ENCODE measurements at regions not wholly inside any gene's neighbourhood (a gene's known extent, or its start where the extent isn't known, plus 50 kb on each side); places are given as distances from the start of the nearest gene placed in this dataset.
"Not testable (repeated sequence)": the region's sequence is repeated elsewhere in the genome, so short reads cannot be mapped to it uniquely, and the experiment has no call there.

DNA sequence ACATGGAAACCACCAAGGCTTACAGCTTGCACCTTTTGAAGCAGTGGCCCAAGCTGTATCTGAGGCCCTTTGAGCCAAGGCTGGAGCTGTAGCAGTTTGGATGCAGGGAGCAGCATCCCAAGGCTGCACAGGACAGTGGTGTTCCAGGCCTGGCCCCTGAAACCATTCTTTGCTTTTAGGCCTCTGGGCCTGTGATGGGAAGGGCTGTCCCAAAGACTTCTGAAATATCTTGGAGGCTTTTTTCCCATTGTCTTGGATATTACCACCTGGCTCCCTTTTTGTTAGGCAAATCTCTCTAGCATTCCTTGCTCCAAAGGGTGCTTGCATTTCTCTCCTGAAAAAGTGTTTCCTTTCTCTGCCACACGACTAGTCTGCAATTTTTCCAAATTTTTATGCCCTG, 302.8 kb upstream of the MDFIC2 start:
- intact Hi-C loops (cut with micrococcal nuclease; ENCODE audit: unreplicated experiment) = no loop called here
- no peaks in the 10 kb centered on the region for H3K4me1 ChIP-seq (ENCODE audit: insufficient read depth, low read length, poor library complexity, severe bottlenecking)

DNA sequence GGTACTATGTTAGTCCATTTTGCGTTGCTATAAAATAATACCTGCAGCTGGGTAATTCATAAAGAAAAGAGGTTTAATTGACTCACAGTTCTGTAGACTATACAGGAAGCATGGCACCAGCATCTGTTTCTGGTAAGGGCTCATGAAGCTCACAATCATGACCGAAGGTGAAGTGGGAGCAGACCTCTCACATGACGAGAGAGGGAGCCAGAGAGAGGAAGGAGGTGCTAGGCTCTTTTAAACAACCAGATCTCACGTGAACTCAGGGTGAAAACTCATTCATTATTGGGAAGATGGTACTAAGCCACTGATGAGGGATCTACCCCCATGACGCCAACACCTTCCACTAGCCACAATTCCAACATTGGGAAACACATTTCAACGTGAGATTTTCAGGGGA, 301.7 kb upstream of the MDFIC2 start:
- intact Hi-C loops (cut with micrococcal nuclease; ENCODE audit: unreplicated experiment) = no loop called here
- Histone ChIP-seq H4K20me1 (ENCODE audit: insufficient read depth, low read length) (no peaks in the 10 kb centered on the region), H2AFZ (ENCODE audit: low read length) (no peak overlapping the region), H3K9me2 (ENCODE audit: insufficient read depth, low read length) (no peaks in the 10 kb centered on the region), H3K27ac (ENCODE audit: low read depth, low read length, poor library complexity, severe bottlenecking) (no peak overlapping the region), H3K4me2 (ENCODE audit: low read length) (no peak overlapping the region), H3K4me3 (ENCODE audit: low read depth, low read length, poor library complexity, severe bottlenecking) (no peak overlapping the region), H3K4me1 (ENCODE audit: insufficient read depth, low read length, poor library complexity, severe bottlenecking) (no peaks in the 10 kb centered on the region), H3K9me3 (ENCODE audit: low read length) (no peaks in the 10 kb centered on the region), H3K79me2 (ENCODE audit: insufficient read depth, low read depth, low read length) (no peaks in the 10 kb centered on the region), H3K36me3 (ENCODE audit: insufficient read depth, low read length) (no peaks in the 10 kb centered on the region)
- ChIA-PET CTCF (ENCODE audit: unreplicated experiment) (no interaction called here), POLR2A (no interaction called here)
- DNase-seq (ENCODE audit: low spot score) = no peak
- TF ChIP-seq, protein P1, sequence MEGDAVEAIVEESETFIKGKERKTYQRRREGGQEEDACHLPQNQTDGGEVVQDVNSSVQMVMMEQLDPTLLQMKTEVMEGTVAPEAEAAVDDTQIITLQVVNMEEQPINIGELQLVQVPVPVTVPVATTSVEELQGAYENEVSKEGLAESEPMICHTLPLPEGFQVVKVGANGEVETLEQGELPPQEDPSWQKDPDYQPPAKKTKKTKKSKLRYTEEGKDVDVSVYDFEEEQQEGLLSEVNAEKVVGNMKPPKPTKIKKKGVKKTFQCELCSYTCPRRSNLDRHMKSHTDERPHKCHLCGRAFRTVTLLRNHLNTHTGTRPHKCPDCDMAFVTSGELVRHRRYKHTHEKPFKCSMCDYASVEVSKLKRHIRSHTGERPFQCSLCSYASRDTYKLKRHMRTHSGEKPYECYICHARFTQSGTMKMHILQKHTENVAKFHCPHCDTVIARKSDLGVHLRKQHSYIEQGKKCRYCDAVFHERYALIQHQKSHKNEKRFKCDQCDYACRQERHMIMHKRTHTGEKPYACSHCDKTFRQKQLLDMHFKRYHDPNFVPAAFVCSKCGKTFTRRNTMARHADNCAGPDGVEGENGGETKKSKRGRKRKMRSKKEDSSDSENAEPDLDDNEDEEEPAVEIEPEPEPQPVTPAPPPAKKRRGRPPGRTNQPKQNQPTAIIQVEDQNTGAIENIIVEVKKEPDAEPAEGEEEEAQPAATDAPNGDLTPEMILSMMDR (conservative IDR thresholded peaks at IDR 0.05; ENCODE audit: low read length) = 0 out of 2 replicates have a peak, but pooled peaks have one; percentile 13
- no peak for TF ChIP-seq EZH2phosphoT487 (IDR thresholded peaks at IDR 0.05; ENCODE audit: borderline replicate concordance, low read depth, low read length)
- BruUV-seq (replicated peaks) = no TSS peak

More for the DNA sequence above, 302.8 kb upstream of the MDFIC2 start:
- CTCF ChIA-PET (ENCODE audit: unreplicated experiment) = no interaction called here
- H3K9me2 ChIP-seq (ENCODE audit: insufficient read depth, low read length) = no peaks in the 10 kb centered on the region
- H3K36me3 ChIP-seq (ENCODE audit: insufficient read depth, low read length) = no peaks in the 10 kb centered on the region
- H4K20me1 ChIP-seq (ENCODE audit: insufficient read depth, low read length) = no peaks in the 10 kb centered on the region
- H3K9me3 ChIP-seq (ENCODE audit: low read length) = no peaks in the 10 kb centered on the region
- no peak overlapping the region for H2AFZ ChIP-seq (ENCODE audit: low read length)
- H3K79me2 ChIP-seq (ENCODE audit: insufficient read depth, low read depth, low read length) = no peaks in the 10 kb centered on the region
- no peak overlapping the region for H3K27ac ChIP-seq (ENCODE audit: low read depth, low read length, poor library complexity, severe bottlenecking)
- BruUV-seq (replicated peaks) = no TSS peak
- POLR2A ChIA-PET = interaction anchor here (0.6 kb wide), 1 partner anchor 173 kb away, joined by 5 read pairs; no protein-coding TSS in a partner anchor
- no peak for DNase-seq (ENCODE audit: low spot score)
- H3K4me2 ChIP-seq (ENCODE audit: low read length) = no peak overlapping the region
- TF ChIP-seq EZH2phosphoT487 (IDR thresholded peaks at IDR 0.05; ENCODE audit: borderline replicate concordance, low read depth, low read length) = no peak
- TF ChIP-seq, protein P1 (conservative IDR thresholded peaks at IDR 0.05; ENCODE audit: low read length) = no peak
- no peak overlapping the region for H3K4me3 ChIP-seq (ENCODE audit: low read depth, low read length, poor library complexity, severe bottlenecking)

DNA sequence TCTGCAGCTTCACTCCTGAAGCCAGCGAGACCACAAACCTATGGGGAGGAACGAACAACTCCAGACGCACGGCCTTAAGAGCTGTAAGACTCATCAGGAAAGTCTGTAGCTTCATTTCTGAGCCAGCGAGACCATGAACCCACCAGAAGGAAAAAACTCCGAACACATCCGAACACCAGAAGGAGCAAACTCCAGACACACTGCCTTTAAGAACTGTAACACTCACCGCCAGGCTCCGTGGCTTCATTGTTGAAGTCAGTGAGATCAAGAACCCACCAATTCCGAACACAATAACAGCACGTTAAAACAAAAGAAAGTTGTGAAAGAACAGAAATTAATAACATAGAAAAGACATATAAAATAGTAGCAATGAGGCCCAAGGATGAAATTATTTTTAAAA, 300.5 kb upstream of the MDFIC2 start:
- Histone ChIP-seq H3K9me3 (ENCODE audit: low read length) (no peaks in the 10 kb centered on the region), H3K4me3 (ENCODE audit: low read depth, low read length, poor library complexity, severe bottlenecking) (no peak overlapping the region), H3K4me1 (ENCODE audit: insufficient read depth, low read length, poor library complexity, severe bottlenecking) (no peaks in the 10 kb centered on the region), H4K20me1 (ENCODE audit: insufficient read depth, low read length) (no peaks in the 10 kb centered on the region), H3K27ac (ENCODE audit: low read depth, low read length, poor library complexity, severe bottlenecking) (no peak overlapping the region), H2AFZ (ENCODE audit: low read length) (no peak overlapping the region), H3K36me3 (ENCODE audit: insufficient read depth, low read length) (no peaks in the 10 kb centered on the region), H3K79me2 (ENCODE audit: insufficient read depth, low read depth, low read length) (no peaks in the 10 kb centered on the region), H3K4me2 (ENCODE audit: low read length) (no peak overlapping the region), H3K9me2 (ENCODE audit: insufficient read depth, low read length) (no peaks in the 10 kb centered on the region)
- TF ChIP-seq, protein P1 (conservative IDR thresholded peaks at IDR 0.05; ENCODE audit: low read length) = no peak
- no peak for TF ChIP-seq EZH2phosphoT487 (IDR thresholded peaks at IDR 0.05; ENCODE audit: borderline replicate concordance, low read depth, low read length)
- CTCF ChIA-PET (ENCODE audit: unreplicated experiment) = no interaction called here
- no peak for DNase-seq (ENCODE audit: low spot score)
- no TSS peak for BruUV-seq (replicated peaks)
- intact Hi-C loops (cut with micrococcal nuclease; ENCODE audit: unreplicated experiment) = no loop called here
- POLR2A ChIA-PET = no interaction called here

DNA sequence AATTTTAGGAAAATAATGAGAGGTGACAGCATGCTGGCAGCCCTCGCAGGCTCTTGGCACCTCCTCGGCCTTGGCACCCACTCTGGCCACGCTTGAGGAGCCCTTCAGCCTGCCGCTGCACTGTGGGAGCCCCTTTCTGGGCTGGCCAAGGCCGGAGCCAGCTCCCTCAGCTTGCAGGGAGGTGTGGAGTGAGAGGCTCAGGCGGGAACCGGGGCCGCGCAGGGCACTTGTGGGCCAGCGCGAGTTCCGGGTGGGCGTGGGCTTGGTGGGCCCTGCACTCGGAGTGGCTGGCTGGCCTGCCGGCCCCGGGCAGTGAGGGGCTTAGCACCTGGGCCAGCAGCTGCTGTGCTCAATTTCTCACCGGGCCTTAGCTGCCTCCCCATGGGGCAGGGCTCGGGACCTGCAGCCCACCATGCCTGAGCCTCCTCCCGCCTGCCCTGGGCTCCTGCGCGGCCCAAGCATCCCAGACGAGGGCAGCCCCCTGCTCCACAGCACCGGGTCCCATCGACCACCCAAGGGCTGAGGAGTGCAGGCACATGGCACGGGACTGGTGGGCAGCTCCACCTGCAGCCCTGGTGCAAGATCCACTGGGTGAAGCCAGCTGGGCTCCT, 299.3 kb upstream of the MDFIC2 start:
- H3K4me3 ChIP-seq (ENCODE audit: low read depth, low read length, poor library complexity, severe bottlenecking); H3K79me2 ChIP-seq (ENCODE audit: insufficient read depth, low read depth, low read length); BruUV-seq (replicated peaks); DNase-seq (ENCODE audit: low spot score); CTCF ChIA-PET (ENCODE audit: unreplicated experiment); H3K9me3 ChIP-seq (ENCODE audit: low read length); H3K36me3 ChIP-seq (ENCODE audit: insufficient read depth, low read length); H4K20me1 ChIP-seq (ENCODE audit: insufficient read depth, low read length); intact Hi-C loops (cut with micrococcal nuclease; ENCODE audit: unreplicated experiment); H2AFZ ChIP-seq (ENCODE audit: low read length); H3K4me2 ChIP-seq (ENCODE audit: low read length); H3K9me2 ChIP-seq (ENCODE audit: insufficient read depth, low read length); POLR2A ChIA-PET; H3K27ac ChIP-seq (ENCODE audit: low read depth, low read length, poor library complexity, severe bottlenecking); H3K4me1 ChIP-seq (ENCODE audit: insufficient read depth, low read length, poor library complexity, severe bottlenecking): not testable (repeated sequence)

Measured in OCI-LY7 (cell line).